NCI-H1417 (cell line): ENCODE measurements at regions not wholly inside any gene's neighbourhood (a gene's known extent, or its start where the extent isn't known, plus 50 kb on each side); places are given as distances from the start of the nearest gene placed in this dataset.
A peak's percentile ranks its signal among the peaks of the same experiment; 100 is the strongest.

Source experiments
- DNase-seq, 3 experiments: peaks; one replicate each; lab custom pipeline; 2025; lab: John Stamatoyannopoulos, UW

DNA sequence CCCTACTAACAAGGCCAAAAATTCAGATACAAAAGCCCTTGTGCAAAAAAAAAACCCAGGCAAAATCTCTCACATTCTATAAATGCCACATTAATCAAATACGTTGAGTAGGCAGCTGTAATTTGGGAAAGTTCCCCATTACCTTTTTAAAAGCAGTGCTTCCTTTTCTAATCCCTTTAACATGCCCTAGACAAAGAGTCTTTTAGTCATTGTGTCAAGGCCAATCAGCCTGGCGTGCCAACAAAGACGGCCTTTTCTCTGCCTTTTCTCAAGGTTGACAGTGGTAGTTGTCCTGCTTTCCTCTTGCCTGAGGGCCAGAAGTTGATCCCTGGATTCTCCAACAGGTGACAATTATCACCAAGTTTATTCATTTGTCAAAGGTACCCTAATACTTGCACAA lies 62.5 kb upstream of the METAP2 start:
- no peak for DNase-seq

DNA sequence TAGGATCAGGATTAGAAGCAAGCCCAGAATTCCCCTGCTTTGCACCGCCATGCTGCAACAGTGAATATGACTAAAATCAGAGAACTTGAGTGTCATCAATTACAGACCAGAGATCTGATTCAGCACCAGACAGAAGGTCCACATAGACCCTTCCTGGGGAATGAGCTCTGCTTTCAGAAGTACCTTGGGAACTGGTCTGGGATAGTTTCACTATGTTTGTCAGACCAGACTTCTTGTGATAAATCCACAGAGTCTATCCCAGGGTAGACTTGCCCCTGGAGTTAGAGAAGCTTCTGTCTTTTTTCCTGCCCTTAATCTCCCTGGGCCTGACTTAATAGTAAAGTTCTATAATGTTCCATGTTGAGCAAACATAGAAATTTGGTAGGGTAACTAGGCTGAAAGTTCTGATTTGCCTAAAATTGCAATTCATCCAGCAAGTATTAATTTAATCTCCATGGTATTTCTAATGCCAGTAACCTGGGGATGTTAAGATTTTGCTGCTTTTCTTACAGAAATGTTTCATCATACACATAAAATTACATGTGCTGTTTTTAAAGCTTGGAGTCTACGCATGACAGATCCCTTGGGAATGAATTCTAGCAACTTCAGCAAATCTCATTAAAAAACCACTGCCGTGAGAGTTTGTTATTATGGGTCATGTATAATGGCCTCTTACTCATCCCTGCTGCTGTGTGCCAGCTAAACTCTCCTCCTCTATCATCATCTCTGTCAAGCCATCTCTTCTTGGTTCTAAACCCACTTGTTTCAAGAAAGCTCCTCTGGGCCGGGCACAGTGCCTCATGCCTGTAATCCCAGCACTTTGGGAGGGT lies 61.3 kb upstream of the METAP2 start:
- DNase-seq = peak in 1 of 3 experiments; percentile 33

DNA sequence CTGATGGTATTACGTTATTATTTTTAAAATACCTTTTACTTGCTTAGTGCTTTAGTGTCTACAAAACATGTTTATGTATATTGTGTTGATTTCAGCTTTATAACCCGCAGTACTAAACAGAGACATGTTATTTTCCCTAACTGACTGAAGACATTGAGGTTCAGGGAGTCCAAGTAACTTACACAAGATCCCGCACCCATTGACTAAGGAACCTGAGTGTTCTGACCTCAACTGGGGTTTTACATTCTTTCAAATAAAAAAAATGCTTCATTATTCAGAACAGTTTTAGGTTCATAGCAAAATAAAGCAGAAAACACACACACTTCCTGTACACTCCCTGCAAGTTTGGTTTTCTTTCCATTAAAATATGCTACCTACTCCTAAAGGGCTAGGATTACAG lies 60.4 kb upstream of the METAP2 start:
- DNase-seq = no peak

DNA sequence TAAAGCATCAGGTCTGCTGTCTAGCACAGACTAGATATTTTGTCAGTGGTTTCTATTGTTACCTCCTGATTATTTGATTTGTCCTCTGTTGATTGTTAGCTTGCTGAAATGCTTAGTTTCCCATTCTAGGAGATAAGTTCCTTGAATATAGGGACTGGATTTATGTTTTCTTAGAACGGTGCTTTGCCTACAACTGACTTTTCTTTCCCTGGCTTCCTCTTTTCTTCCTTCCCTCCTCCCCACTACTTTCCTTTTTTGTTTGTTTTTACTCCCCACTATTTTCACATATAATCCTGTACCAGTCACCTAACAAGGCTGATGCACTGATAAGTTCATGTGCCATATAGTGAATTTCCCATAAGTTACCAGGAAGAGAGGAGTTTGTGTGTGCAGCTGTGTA lies 58.5 kb upstream of the METAP2 start:
- DNase-seq = no peak

DNA sequence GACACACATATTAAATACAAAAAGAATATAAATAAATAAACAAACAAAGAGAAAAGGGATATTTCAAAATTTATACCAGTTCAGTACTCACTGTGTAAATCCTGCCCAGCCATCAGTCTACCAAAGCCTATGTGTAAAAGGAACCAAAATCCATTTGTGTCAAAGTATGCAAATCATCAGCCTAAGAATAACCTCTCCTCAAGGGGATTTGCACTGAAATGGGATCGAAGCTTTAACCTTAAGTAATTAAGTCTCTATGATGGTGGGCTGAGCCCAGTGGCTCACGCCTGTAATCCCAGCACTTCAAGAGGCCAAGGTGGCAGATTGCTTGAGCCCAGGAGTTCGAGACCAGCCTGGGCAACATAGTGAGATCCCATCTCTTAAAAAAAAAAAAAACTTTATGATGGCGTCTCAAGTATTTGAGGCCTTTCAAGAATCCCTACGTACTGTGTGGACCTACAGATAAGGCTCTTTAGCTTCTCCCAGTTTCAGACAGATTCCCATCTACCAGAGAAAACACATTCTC lies 57.8 kb upstream of the METAP2 start:
- no peak for DNase-seq

DNA sequence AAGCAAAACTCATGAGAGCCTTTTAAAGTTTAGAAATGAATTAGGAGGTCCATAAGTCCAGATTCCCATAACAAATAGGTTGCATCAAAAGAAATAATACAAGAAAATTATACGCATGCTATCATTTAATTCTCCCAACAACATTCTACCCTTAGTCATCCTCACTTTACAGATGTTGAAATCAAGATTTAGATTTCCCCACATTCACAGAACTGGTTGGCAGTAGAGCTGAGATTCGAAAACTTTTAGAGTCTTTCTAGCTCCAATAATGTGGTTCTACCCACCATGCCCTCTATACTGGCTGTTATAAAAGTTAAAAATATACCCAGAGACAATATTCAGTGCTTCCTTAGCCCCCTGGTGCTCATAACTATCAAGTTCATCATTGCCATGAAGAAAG lies 56.6 kb upstream of the METAP2 start:
- DNase-seq = no peak

DNA sequence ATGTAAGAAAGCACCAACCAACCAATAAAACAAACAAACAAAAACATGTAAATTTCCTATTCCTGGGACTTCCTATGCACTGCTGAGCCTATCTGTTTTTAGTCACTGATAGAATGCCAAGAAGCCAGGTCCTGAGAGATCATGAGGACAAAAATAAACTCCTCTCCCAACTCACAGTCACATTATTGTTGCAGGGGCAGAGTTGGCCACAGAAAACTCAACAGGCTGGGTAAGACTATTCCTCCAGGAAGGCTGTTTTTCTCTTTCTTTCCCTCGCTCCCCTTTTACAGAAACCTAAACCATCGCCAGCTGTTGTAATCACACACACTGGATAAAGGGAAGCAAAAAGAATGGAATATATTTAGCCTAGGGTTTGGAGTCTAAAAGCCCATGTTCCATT lies 55.8 kb upstream of the METAP2 start:
- DNase-seq = no peak
